Osteocyte (in vitro differentiated cells): ENCODE measurements at regions not wholly inside any gene's neighbourhood (a gene's known extent, or its start where the extent isn't known, plus 50 kb on each side); places are given as distances from the start of the nearest gene placed in this dataset.

ENCODE experiments used
- DNase-seq: peaks from one replicate; pipeline ENCODE4 v3.0.0; 2021; ENCODE audit warnings: mixed read lengths; ENCODE audit not compliant: unreplicated experiment; ENCODE audit errors: extremely low spot score
- H3K27ac Mint-ChIP-seq: one replicate; pipeline ENCODE4 v1.8.0; 2021; ENCODE audit warnings: mild to moderate bottlenecking, mixed read lengths; ENCODE audit not compliant: unreplicated experiment
- H3K27me3 Mint-ChIP-seq: one replicate; pipeline ENCODE4 v1.8.0; 2021; ENCODE audit warnings: mixed read lengths; ENCODE audit not compliant: unreplicated experiment
- H3K36me3 Mint-ChIP-seq: one replicate; pipeline ENCODE4 v1.8.0; 2021; ENCODE audit warnings: mixed read lengths; ENCODE audit not compliant: unreplicated experiment
- H3K4me1 Mint-ChIP-seq: one replicate; pipeline ENCODE4 v1.8.0; 2021; ENCODE audit warnings: mixed read lengths; ENCODE audit not compliant: unreplicated experiment
- H3K4me3 Mint-ChIP-seq: one replicate; pipeline ENCODE4 v1.8.0; 2021; ENCODE audit warnings: mild to moderate bottlenecking, moderate library complexity, mixed read lengths; ENCODE audit not compliant: unreplicated experiment
- H3K9me3 Mint-ChIP-seq: one replicate; pipeline ENCODE4 v1.8.0; 2021; ENCODE audit warnings: mixed read lengths; ENCODE audit not compliant: unreplicated experiment
- CTCF ChIP-seq: fragments of 200-600 bp; sonication (generic); IDR thresholded peaks from 2 replicates; pipeline ENCODE4 v1.5.0; 2021; ENCODE audit warnings: antibody characterized with exemption, mild to moderate bottlenecking, moderate library complexity

GRCh38 chr14:97544571-97544970, 747.4 kb downstream of the VRK1 start:
- Mint-ChIP-seq H3K36me3 (no peaks in the 10 kb centered on the region), H3K4me3 (no peak overlapping the region), H3K9me3 (peaks cover 46% of the 10 kb centered on the region), H3K27ac (no peak overlapping the region), H3K27me3 (no peaks in the 10 kb centered on the region), H3K4me1 (no peaks in the 10 kb centered on the region)
- no peak for TF ChIP-seq CTCF
- DNase-seq = no peak

GRCh38 chr14:97546491-97547230, 749.5 kb downstream of the VRK1 start:
- Mint-ChIP-seq H3K36me3 (no peaks in the 10 kb centered on the region), H3K27me3 (no peaks in the 10 kb centered on the region), H3K4me3 (no peak overlapping the region), H3K27ac (no peak overlapping the region), H3K4me1 (no peaks in the 10 kb centered on the region), H3K9me3 (peaks cover 40% of the 10 kb centered on the region)
- DNase-seq = no peak
- TF ChIP-seq CTCF = no peak

GRCh38 chr14:97550463-97550862, 753.3 kb downstream of the VRK1 start:
- Mint-ChIP-seq H3K9me3 (peaks cover 44% of the 10 kb centered on the region), H3K4me1 (no peaks in the 10 kb centered on the region), H3K36me3 (no peaks in the 10 kb centered on the region), H3K27me3 (no peaks in the 10 kb centered on the region), H3K4me3 (no peak overlapping the region), H3K27ac (no peak overlapping the region)
- DNase-seq = no peak
- TF ChIP-seq CTCF = no peak

GRCh38 chr14:97554597-97554996, 757.4 kb downstream of the VRK1 start:
- no peak for TF ChIP-seq CTCF
- H3K36me3 Mint-ChIP-seq = no peaks in the 10 kb centered on the region
- H3K9me3 Mint-ChIP-seq = peaks cover 58% of the 10 kb centered on the region
- no peaks in the 10 kb centered on the region for H3K27me3 Mint-ChIP-seq
- no peak overlapping the region for H3K27ac Mint-ChIP-seq
- no peaks in the 10 kb centered on the region for H3K4me1 Mint-ChIP-seq
- no peak overlapping the region for H3K4me3 Mint-ChIP-seq
- no peak for DNase-seq

GRCh38 chr14:97564334-97564733, 767.2 kb downstream of the VRK1 start:
- Mint-ChIP-seq H3K9me3 (peaks cover 46% of the 10 kb centered on the region), H3K36me3 (peaks cover 1% of the 10 kb centered on the region), H3K27me3 (no peaks in the 10 kb centered on the region), H3K4me3 (no peak overlapping the region), H3K27ac (no peak overlapping the region), H3K4me1 (no peaks in the 10 kb centered on the region)
- TF ChIP-seq CTCF = no peak
- DNase-seq = no peak
